ENCODE measurements at regions not wholly inside any gene's neighbourhood (a gene's known extent, or its start where the extent isn't known, plus 50 kb on each side); places are given as distances from the start of the nearest gene placed in this dataset.

DNA sequence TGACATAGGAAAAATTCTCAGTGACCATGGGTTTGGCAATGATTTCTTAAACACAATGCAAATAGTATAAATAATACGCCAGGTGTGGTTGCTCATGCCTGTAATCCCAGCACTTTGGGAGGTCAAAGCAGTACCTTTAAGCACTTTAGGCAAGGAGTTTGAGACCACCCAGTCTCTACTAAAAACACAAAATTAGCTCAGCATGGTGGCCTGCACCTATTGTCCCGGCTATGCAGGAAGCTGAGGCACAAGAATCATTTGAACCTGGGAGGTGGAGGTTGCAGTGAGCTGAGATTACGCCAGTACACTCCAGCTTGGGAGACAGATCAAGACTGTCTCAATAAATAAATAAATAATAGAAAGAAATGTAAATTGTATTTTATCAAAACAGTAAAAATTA lies 356.5 kb upstream of the SLITRK6 start:
- FAIRE-seq = no peak
- no peaks in the 10 kb centered on the region for H3K36me3 ChIP-seq (replicated peaks in 1 of 2; ENCODE audit: control insufficient read depth in 1 of 2, insufficient read depth in 2 of 2, low read length in 2 of 2)
- no peak overlapping the region for H3K9ac ChIP-seq (ENCODE audit: insufficient read depth, low read depth, low read length)
- in situ Hi-C loops (cut with HindIII; ENCODE audit: extremely low pct_ligation_motif_present, low pct_unique_long_range_greater_than_20kb) = no loop called here
- no peaks in the 10 kb centered on the region for H4K20me1 ChIP-seq (ENCODE audit: insufficient read depth, low read length)
- intact Hi-C loops (cut with micrococcal nuclease; ENCODE audit: unreplicated experiment) = no loop called here
- H2AFZ ChIP-seq (ENCODE audit: low read length) = no peak overlapping the region
- ChIA-PET CTCF (ENCODE audit: low intra/inter-chr PET ratio, low total read pairs) (no interaction called here), POLR2A (no interaction called here)
- no peak overlapping the region for H3K27ac ChIP-seq (ENCODE audit: extremely low read length, insufficient read depth, low read length)
- no peak overlapping the region for H3K4me3 ChIP-seq (replicated peaks in 1 of 3; ENCODE audit: insufficient read depth in 1 of 3, low read depth in 2 of 3, low read length in 3 of 3)
- H3K79me2 ChIP-seq (ENCODE audit: insufficient read depth, low read length) = no peaks in the 10 kb centered on the region
- no peaks in the 10 kb centered on the region for H3K27me3 ChIP-seq (ENCODE audit: control insufficient read depth in 1 of 2, insufficient read depth in 2 of 2, low read length in 2 of 2)
- BruUV-seq (replicated peaks) = no TSS peak
- whole genome bisulfite sequencing (ENCODE audit: low lambda C conversion rate) = 18% methylated on average over 3 of the region's 3 CpGs
- no peaks in the 10 kb centered on the region for H3K4me1 ChIP-seq (ENCODE audit: insufficient read depth, low read length)
- ATAC-seq = no peak
- H3K4me2 ChIP-seq (ENCODE audit: low read depth, low read length) = no peak overlapping the region
- no peaks in the 10 kb centered on the region for H3K9me3 ChIP-seq (ENCODE audit: low read length)
- DNase-seq (ENCODE audit: low spot score) = no peak
- TF ChIP-seq PAWR (CRISPR knock-in tag; IDR thresholded peaks at IDR 0.05; ENCODE audit: borderline replicate concordance) = no peak
- TF ChIP-seq ZNF354B (CRISPR knock-in tag; IDR thresholded peaks at IDR 0.05) = no peak
- no peak for TF ChIP-seq BORCS8-MEF2B (CRISPR knock-in tag; IDR thresholded peaks at IDR 0.05)
- TF ChIP-seq MBNL3 (CRISPR knock-in tag; conservative IDR thresholded peaks at IDR 0.05) = no peak
- no peak for TF ChIP-seq ATF4 (CRISPR knock-in tag; IDR thresholded peaks at IDR 0.05)
- TF ChIP-seq ARNT (IDR thresholded peaks at IDR 0.05) = no peak
- TF ChIP-seq, protein P1, sequence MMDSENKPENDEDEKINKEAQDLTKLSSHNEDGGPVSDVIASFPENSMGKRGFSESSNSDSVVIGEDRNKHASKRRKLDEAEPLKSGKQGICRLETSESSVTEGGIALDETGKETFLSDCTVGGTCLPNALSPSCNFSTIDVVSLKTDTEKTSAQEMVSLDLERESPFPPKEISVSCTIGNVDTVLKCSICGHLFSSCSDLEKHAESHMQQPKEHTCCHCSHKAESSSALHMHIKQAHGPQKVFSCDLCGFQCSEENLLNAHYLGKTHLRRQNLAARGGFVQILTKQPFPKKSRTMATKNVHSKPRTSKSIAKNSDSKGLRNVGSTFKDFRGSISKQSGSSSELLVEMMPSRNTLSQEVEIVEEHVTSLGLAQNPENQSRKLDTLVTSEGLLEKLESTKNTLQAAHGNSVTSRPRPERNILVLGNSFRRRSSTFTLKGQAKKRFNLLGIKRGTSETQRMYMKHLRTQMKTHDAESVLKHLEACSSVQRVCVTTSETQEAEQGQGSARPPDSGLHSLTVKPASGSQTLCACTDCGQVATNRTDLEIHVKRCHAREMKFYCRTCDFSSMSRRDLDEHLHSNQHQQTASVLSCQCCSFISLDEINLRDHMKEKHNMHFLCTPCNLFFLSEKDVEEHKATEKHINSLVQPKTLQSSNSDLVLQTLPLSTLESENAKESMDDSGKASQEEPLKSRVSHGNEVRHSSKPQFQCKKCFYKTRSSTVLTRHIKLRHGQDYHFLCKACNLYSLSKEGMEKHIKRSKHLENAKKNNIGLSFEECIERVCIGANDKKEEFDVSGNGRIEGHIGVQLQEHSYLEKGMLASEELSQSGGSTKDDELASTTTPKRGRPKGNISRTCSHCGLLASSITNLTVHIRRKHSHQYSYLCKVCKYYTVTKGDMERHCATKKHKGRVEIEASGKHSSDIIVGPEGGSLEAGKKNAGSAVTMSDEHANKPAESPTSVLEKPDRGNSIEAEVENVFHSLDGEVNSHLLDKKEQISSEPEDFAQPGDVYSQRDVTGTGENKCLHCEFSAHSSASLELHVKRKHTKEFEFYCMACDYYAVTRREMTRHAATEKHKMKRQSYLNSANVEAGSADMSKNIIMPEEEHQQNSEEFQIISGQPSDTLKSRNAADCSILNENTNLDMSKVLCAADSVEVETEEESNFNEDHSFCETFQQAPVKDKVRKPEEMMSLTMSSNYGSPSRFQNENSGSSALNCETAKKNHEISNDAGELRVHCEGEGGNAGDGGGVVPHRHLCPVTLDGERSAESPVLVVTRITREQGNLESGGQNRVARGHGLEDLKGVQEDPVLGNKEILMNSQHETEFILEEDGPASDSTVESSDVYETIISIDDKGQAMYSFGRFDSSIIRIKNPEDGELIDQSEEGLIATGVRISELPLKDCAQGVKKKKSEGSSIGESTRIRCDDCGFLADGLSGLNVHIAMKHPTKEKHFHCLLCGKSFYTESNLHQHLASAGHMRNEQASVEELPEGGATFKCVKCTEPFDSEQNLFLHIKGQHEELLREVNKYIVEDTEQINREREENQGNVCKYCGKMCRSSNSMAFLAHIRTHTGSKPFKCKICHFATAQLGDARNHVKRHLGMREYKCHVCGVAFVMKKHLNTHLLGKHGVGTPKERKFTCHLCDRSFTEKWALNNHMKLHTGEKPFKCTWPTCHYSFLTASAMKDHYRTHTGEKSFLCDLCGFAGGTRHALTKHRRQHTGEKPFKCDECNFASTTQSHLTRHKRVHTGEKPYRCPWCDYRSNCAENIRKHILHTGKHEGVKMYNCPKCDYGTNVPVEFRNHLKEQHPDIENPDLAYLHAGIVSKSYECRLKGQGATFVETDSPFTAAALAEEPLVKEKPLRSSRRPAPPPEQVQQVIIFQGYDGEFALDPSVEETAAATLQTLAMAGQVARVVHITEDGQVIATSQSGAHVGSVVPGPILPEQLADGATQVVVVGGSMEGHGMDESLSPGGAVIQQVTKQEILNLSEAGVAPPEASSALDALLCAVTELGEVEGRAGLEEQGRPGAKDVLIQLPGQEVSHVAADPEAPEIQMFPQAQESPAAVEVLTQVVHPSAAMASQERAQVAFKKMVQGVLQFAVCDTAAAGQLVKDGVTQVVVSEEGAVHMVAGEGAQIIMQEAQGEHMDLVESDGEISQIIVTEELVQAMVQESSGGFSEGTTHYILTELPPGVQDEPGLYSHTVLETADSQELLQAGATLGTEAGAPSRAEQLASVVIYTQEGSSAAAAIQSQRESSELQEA (CRISPR knock-in tag; IDR thresholded peaks at IDR 0.05; ENCODE audit: not compliant biosample characterization) = no peak
- TF ChIP-seq SPEN (CRISPR knock-in tag; IDR thresholded peaks at IDR 0.05; ENCODE audit: low read depth) = no peak
- TF ChIP-seq ATF5 (CRISPR knock-in tag; IDR thresholded peaks at IDR 0.05; ENCODE audit: low read depth) = no peak
- no peak for TF ChIP-seq MLLT10 (CRISPR knock-in tag; IDR thresholded peaks at IDR 0.05)
- TF ChIP-seq ZNF224 (CRISPR knock-in tag; IDR thresholded peaks at IDR 0.05) = no peak
- TF ChIP-seq MAFG (CRISPR knock-in tag; IDR thresholded peaks at IDR 0.05) = no peak
- TF ChIP-seq ZIK1 (CRISPR knock-in tag; IDR thresholded peaks at IDR 0.05; ENCODE audit: borderline replicate concordance, low read depth) = no peak
- TF ChIP-seq, protein P2, sequence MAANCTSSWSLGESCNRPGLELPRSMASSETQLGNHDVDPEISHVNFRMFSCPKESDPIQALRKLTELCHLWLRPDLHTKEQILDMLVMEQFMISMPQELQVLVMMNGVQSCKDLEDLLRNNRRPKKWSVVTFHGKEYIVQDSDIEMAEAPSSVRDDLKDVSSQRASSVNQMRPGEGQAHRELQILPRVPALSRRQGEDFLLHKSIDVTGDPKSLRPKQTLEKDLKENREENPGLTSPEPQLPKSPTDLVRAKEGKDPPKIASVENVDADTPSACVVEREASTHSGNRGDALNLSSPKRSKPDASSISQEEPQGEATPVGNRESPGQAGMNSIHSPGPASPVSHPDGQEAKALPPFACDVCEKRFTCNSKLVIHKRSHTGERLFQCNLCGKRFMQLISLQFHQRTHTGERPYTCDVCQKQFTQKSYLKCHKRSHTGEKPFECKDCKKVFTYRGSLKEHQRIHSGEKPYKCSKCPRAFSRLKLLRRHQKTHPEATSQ (CRISPR knock-in tag; IDR thresholded peaks at IDR 0.05; ENCODE audit: borderline replicate concordance) = no peak
- no peak for TF ChIP-seq ZNF792 (CRISPR knock-in tag; IDR thresholded peaks at IDR 0.05)
- TF ChIP-seq ZNF737 (CRISPR knock-in tag; IDR thresholded peaks at IDR 0.05; ENCODE audit: borderline replicate concordance) = no peak

Measured in HepG2 (cell line).